ENCODE measurements at regions not wholly inside any gene's neighbourhood (a gene's known extent, or its start where the extent isn't known, plus 50 kb on each side); places are given as distances from the start of the nearest gene placed in this dataset.
"Not testable (repeated sequence)": the region's sequence is repeated elsewhere in the genome, so short reads cannot be mapped to it uniquely, and the experiment has no call there.

DNA sequence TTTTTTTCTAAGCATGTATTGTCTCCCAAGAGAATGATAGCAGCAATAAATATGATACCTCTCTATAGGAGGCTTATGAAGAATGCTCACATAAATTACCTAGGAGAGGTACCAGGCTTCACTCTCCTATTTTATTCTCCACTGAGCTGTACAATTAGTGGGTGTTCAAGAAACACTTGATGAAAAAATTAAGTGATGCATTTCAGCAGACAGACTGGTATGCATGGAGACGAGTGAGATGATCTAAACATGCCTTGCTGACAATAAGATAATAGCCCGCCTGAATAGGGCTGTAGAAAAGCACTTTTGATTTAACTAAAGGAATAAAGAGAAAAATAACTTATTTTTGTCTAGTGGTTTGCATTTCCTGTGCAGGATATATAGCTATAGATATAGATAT lies 1449.7 kb downstream of the GATA3 start:
- DNase-seq (ENCODE audit: low read depth) = no peak

DNA sequence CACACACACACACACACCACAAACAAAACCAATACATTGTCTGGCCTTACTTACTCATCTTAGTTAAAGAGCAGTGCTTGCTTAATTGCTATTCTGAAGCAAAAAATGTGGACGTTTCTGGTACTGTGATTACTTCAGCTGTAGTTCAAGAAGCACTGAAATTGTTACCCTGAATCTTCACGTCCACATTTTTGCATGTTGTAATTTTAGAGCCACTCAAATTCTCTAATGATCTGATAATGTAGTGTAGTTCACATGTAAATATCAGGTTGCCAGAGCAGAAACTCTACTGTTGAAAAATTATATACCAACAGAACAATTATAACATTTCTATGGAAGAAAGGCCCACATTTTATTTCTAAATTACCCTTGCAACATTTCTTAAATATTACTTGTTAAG lies 1451.1 kb downstream of the GATA3 start:
- DNase-seq (ENCODE audit: low read depth) = no peak

DNA sequence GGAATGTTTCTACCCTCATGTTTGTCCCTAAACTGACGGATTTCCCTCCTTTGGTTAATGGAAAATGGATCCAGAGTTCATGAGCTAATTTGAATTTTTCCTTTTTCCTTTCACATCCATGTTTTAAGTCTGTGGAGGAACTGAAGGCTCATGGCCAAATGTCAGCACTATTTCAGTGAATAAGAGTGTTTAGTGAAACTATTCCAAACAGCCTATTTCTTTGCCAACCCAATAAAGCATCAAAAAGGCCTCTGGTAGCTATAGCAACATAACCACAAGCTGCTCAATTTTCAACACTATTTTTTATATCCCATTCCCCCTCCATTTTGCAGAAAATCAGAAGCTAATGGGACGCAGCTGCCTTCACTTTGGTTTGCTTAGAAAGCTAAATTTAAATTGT lies 1454.1 kb downstream of the GATA3 start:
- no peak for DNase-seq (ENCODE audit: low read depth)

DNA sequence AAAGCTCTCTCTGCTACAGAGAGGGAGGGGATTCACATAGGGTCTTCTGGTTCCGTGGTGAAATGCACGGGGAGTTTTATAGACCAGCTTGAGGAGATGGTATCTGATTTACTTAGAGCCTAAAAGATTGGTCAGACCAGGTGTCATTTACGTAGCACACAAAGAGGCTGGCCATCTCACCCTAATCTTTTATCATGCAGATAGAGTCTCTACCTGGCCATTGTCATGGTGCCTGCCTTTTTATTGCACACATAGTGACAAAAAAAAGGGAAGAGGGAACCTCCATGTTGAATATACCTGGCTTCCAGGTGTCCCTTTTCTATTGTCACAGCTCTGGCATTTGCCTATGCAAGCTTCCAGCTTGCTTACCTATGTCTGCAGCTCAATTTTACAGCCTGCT lies 1456.1 kb downstream of the GATA3 start:
- no peak for DNase-seq (ENCODE audit: low read depth)

DNA sequence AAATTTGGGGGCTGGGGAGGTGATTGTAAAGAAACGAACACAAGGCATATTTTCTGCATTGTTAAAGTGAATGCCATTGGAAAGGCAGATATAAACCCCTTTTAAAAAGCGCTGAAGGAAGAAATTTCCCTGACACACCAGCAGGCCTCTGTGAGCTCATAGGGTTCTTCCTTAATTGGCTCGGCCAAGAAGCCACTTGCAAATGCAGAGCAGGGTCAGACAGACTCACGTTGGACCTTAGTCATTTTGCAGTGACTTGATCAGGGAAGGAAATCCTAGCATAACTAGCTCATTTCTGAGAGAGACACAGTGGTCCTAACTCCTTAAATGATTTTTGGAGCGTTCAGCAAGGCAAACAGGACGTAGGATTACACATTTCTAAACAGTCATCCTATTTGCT lies 1461.4 kb downstream of the GATA3 start:
- no peak for DNase-seq (ENCODE audit: low read depth)

DNA sequence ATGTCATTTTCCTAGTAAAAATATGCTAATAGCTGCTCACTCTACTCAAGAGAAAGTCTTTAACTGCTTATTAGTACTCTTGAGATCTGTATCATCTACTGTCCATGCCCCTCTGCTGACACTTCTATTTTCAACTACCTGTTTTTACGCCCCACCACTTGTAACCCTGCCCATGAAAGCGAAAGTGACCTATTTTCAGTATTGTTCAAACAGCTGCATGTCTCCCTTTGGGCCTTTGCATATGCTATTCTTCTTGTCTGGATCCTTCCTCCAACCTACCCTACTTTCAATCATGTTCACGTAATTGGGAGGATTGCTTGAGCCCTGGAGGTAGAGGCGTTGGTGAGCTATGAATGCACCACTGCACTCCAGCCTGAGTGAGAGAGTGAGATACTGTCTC lies 1481.3 kb downstream of the GATA3 start:
- no peak for DNase-seq (ENCODE audit: low read depth)

DNA sequence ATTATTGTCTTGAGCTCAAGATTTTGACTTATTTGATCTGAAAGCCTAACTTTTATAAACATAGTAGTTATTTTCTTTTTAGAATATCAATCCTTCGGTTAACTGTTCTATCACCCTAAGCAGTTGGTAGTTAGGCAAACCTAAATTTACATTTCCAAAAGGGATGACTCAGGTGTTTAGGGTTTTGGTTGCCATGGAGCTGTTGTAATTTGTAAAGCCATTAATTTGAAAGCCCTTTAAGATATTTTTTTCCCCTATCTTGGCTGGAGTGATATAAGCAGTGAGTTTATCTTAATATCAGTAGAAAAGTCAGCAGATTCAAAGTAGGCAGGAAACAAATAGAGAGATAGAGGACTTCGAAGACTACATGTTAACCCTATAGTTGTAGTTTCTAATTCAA lies 1472.6 kb upstream of the CELF2 start:
- DNase-seq (ENCODE audit: low read depth) = no peak

DNA sequence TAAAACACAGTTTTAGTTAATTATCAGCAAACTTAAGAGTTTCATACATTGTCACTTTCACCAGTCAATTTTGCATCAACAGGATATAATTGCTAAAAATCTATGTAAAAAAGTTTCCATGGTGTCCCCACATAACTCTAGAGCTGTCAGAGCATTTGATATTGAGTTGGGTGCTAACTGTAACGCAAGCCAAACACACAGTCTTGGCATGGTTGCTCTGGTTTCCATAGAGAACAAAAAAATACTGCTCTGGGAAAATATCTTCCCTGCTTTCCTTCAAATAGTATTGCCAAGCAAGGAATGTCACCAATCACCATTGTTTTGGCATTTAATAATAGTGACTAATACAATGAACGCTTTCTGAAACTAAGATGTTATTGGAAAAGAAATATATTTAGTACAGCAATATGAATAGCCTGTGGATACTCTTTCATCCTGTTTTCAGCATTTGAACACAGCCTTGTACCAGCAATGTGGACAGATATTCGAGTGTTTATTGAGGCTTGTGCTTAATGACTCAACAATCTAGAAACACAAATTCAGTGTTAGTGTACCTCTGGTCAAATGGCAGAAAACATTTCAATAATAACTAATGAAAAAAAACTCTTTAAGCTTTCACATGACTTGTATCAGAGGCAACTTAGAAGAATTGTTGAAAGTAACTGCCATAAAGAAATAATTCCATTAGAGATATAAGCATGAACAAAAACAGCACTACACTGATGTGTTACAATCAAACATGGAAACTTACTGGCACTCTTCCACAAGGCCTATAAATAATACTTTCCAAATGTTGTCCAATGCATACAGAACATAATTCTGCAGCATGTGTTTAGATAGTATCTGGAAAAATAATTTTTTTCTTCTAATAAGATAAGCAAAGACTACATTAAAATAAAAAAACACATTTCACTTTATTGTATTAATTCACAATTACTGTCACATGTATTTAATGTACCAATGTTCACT lies 1469.5 kb upstream of the CELF2 start:
- no peak for DNase-seq (ENCODE audit: low read depth)

DNA sequence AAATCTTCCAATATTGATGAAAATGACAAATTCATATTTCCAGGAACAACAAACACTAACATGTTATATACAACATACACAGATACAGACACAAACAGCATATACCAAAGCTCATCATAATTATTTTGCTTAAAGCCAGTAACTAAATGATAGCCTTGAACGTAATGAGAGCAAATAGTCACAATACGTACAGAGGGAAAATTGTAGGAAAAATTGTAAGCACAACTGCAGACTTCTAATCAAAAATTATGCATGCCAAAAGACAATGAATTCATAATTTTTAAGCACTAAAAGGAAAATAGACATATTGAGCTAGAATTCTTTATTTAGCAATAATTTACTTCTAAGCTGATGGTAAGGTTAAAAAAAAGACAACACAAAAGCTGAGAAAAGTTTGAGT lies 1466.9 kb upstream of the CELF2 start:
- DNase-seq (ENCODE audit: low read depth) = no peak

DNA sequence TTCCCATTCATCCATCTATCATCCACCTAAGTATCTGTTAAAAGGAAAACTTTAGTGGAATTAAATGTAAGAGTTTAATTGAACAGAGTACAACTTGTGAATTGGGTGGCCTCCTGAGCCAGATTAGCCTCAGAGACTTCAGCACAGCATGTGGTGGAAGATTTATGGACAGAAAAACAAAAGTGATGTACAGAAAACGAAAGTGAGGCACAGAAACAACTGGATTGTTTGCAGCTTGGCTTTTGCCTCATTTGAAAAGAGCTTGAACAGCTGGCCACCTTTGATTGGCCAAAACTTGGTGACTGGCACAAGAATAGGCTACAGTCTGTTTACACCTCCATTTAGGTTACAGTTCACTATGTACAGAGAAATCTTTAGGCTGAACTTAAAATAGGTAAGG lies 1463.4 kb upstream of the CELF2 start:
- no peak for DNase-seq (ENCODE audit: low read depth)

DNA sequence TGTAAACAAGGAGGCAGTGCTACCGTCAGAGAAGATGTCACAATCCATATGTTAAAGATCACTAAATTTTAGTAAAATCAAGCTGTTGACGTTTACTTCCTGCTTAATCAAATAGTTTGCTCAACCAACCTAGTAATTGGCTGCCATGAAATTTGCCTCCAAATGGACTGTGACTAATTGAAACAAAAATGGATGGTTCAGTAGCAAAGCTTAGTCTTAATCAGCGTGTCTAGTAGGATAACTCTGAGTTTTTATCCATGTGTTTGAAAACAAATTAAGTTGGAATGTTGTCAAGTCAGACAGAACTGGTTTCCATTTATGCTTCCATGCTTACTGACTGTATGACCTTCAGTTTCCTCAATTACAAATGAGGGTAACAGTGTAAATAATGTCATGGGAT lies 1456.7 kb upstream of the CELF2 start:
- DNase-seq (ENCODE audit: low read depth) = no peak

DNA sequence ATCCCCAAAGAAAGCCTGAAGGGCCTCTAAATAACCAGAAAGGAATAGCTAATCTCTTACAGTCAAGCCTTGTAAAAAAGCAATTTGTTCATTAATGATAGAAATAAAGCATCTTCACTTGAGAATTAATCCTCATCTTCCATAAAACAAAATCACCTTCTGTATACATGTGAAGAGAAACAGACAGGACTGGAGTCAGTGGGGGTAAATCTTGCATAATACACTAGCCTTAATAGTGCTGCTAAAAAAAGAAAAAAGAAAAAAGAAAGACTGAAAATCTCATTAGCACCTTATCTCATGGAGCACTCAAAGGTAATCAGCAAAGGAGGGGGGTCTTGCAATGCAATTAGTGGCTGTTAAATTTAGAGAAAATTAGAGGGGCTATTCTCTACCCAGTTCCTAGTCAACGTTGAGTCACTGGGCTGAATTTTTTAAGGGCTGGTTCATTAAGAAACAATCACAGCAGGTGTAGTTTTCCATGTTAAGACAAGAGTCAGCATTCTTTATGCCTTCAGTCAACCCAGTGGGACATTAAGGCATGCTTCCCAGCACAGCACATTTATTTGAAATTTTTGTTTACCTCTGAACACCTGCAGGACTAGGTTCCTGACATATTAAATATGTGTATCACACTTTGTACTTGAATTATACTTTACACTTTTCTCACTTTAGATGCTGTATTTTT lies 1455.7 kb upstream of the CELF2 start:
- DNase-seq (ENCODE audit: low read depth) = no peak

DNA sequence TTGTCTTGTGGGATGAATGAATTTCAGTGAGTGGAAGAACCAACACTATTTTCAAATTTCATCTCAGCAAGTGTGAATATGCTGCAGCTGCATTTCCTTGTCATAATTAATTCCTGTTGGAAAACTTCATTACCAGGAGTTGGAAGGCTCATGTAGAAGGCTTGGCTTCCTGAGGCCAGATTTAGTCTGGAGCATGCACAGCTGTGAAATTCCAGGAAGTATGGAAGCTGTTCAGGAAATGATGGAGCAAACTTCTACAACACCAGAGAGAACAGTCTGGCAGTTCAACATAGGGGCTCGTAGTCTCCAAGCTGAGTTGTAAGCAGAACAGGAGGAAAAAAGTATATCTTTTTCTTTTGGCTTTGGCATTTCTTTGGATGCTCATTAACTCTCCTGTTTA lies 1439.9 kb upstream of the CELF2 start:
- no peak for DNase-seq (ENCODE audit: low read depth)

DNA sequence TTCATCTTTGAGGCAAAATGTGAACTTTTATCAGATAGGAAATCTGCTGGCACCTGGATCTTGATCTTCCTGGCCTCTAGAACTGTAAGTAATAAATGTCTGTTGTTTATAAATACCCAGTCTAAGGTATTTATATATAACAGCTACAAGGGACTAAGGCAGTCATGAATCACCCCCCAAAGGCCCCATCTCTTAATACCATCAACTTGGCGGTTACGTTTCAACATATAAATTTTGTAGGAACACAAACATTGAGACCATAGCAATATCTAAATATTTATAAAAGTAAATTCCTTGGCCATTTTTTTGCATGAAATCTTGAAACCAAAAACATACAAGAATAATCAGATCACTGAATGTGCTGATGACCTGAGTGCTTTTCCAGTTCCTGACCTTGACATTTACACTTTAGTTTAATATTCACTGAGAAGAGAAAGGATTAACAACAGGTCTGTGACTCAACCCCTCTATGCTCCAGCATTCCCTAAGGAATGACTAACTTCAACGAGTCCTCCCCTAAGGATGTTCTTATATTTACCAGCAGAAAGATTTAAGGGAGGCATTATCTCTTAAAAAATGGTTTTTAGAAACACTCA lies 1438.5 kb upstream of the CELF2 start:
- DNase-seq (ENCODE audit: low read depth) = no peak

DNA sequence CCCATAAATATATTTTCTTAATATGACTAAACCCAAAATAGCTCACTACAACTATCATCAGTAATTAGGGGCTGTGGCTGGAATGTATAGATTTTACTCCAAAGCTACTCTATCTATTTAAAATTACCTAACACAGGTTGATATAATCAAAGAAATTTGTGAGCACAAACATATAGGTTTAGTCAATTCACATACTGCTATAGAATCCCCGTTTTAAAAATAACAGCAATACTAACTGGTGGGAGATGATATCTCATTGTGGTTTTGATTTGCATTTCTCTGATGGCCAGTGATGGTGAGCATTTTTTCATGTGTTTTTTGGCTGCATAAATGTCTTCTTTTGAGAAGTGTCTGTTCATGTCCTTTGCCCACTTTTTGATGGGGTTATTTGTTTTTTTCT lies 1434.9 kb upstream of the CELF2 start:
- DNase-seq (ENCODE audit: low read depth) = not testable (repeated sequence)

DNA sequence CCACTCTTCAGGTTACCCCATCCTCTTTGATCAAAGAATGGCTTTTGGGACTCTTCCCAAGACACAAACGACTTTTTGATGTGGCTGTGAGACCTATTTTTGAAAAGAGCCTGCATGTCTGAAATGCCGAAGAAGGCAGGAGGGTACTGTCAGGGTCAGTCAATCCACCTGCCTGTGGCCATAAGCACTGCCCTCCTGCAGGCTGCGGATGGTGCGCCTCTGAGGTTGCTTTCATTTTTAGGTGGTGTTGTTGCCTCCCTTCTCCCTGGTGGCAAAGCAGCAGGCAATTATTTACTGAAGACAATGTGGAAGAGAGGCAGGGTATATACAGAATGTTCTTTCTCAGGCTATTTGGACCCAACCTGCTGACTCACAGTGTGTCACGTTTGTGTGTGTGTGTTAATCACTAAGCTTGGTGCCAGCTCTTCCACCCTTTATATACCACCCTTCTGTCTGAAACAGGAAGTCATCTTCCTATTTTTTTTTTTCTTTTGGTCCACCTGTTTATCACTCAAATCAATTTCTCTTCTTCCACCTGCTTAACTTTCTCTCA lies 1421.2 kb upstream of the CELF2 start:
- DNase-seq (ENCODE audit: low read depth) = peak; percentile 64

DNA sequence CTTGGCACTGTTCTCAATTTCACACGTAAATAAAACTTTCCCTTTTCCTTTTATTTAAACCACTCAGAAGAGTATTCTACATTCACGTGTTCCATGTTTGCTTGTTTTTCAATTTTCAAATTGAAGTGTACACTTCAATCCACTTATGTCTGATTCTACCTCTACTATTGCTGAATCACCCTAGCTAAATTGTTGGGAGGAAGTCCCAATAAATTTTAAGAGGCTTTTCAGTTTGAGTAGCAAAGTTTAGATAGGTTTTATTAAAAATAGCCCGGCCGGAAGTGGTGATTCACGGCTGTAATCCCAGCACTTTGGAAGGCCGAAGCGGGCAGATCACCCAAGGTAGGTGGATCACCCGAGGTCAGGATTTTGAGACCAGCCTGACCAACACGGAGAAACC lies 1414.7 kb upstream of the CELF2 start:
- no peak for DNase-seq (ENCODE audit: low read depth)

DNA sequence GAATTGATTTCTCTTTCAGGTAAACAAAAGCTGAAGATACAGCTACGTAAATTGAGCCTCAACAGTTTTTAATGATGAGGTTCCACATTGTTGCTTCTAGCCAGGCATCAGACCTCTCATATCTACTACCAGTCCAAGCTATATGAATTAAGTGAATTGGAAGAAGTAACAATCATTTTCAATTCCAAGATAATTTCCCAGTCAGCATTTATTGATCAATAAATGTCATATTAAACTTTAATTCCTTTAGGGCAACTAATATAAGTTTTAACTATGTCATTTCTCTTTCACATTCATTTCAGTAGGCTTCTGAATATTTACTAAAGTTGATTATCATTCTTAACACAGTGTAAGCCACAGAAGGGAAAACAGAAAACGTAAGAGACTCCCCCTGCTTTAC lies 1413.7 kb upstream of the CELF2 start:
- no peak for DNase-seq (ENCODE audit: low read depth)

DNA sequence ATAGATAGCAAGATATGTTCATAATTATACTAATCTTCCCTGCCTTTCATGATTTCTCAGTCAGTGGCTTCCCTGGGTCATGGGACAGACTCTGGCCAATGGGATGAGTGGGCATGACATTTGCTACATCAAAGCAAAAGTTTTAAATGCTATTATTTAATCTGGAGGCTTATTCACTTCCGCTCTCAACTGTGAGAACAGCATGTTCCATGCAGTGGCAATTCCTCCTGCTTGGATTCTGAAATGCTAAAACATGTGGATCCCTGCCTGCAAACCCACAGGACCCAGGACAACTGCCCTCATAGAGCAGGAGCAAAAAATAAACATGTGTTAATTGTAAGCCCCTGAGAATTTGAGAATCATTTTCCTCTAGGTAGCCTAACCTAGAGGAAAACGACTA lies 1412.4 kb upstream of the CELF2 start:
- no peak for DNase-seq (ENCODE audit: low read depth)

DNA sequence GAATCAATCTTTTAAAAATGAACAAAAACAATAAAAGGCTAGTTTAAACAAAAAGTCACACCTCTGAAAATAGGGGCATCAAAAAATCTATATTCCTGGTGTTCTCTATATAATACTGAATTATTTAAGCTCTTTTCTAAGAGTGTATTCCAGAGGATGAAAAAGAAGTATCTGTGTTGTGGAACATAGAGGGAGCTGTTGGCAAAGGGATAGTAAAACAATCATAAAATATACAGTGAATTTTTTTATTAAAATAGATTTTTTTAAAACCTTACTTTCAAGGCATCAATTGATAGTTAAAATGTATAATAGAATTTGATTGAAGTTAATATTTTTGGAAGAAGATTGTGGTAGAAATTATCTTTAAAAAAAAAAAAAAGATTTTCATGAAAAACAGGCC lies 1409.1 kb upstream of the CELF2 start:
- DNase-seq (ENCODE audit: low read depth) = no peak

DNA sequence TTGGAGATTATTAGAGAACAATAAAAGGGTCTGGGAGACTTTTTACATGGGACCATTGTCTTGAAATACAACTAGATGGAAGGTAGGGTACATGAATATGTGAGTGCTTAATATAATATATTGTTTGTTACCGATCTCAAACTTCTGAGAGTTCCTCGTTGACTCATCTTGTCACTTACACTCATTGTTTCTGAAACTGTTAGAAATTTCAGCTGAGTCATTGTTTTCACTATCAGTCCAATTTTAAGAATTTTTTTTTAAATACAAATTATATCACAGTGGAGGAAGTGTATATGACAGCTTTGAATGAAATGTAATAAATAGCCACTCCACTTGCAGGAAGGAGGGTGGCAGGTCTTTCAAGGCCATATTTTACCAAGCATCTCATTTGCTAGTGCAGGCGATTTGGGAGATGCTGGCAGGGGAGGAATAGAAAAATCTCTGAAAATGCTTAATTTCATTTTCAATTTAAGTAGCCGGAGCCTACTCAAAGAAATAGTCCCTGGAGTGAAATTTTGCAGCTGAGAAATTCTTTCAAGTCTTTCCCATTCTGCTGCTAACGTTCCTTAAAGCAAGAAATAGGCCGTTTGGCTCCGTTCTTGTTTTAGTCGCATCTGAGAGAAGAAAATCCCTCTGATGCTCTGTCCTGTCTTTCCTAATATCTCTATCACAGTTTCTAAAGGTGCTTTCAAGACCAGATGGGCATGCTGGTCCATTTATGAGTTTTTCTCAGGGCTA lies 1404.2 kb upstream of the CELF2 start:
- DNase-seq (ENCODE audit: low read depth) = no peak

DNA sequence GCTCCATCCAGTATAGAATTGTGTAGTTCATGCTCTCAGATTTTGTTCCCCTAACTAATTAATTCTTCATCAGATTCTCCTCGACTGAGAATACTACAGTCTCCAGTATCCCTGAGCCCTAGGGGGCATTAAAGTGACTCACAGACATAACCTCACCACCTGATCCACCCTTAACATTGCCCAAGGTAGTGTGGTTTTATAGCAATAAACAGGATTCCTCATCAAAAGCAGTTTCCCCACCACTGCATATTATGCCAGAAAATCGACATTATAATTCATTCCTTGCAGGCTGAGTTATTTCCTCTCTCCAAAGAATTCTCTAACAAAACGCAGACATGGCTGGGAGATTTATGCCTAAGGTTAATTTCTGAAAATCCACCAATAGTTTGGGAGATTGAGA lies 1402.5 kb upstream of the CELF2 start:
- peak; percentile 19 for DNase-seq (ENCODE audit: low read depth)

Data from Daoy (cell line).